GM23248 (cell line): ENCODE measurements at regions not wholly inside any gene's neighbourhood (a gene's known extent, or its start where the extent isn't known, plus 50 kb on each side); places are given as distances from the start of the nearest gene placed in this dataset.

ENCODE experiments used
- EZH2 ChIP-seq: fragments of 200-600 bp; sonication (generic); IDR thresholded peaks from 2 replicates; pipeline ENCODE4 v1.6.1; 2018; ENCODE audit warnings: antibody characterized with exemption, mild to moderate bottlenecking; ENCODE audit not compliant: insufficient read depth, poor library complexity, severe bottlenecking
- EZH2phosphoT487 ChIP-seq: fragments of 200-600 bp; sonication (generic); IDR thresholded peaks from 2 replicates; pipeline ENCODE4 v1.6.1; 2018; ENCODE audit warnings: antibody characterized with exemption, moderate library complexity, mild to moderate bottlenecking, low read depth; ENCODE audit not compliant: insufficient read depth

DNA sequence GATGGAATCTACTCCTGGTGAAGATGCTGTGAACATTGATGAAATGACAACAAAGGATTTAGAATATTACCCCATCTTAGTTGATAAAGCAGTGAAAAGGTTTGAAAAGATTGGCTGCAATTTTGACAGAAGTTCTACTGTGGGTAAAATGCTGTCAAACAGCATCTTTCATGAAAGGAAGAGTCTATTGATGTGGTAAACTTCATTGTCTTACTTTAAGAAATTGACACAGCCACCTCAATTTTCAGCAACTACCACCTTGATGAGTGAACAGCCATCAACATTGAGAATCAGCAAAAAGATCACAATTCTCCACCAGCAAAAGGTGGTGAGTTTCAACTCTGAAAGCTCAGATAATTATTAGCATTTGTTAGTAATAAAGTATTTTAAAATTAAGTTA is 310.3 kb upstream of the RBMS1 start:
- TF ChIP-seq EZH2 (no peak), EZH2phosphoT487 (no peak)
